GM12892 (cell line): ENCODE measurements at regions not wholly inside any gene's neighbourhood (a gene's known extent, or its start where the extent isn't known, plus 50 kb on each side); places are given as distances from the start of the nearest gene placed in this dataset.
"Not testable (repeated sequence)": the region's sequence is repeated elsewhere in the genome, so short reads cannot be mapped to it uniquely, and the experiment has no call there.

Experiments used
- DNase-seq: peaks from one replicate; pipeline ENCODE4 v3.0.0; 2011; ENCODE audit not compliant: insufficient read length
- FAIRE-seq: peaks from 2 replicates; lab custom pipeline; 2011; peaks lifted over from hg19 to GRCh38; lab: Jason Lieb, UNC
- POLR2A ChIP-seq: IDR thresholded peaks from 2 replicates; pipeline ENCODE4 v1.6.1; 2011; ENCODE audit warnings: low read depth, low read length, control low read depth
- POLR2AphosphoS5 ChIP-seq: IDR thresholded peaks from 2 replicates; pipeline ENCODE4 v1.6.1; 2011; ENCODE audit warnings: low read depth, low read length, control low read depth
- TAF1 ChIP-seq: IDR thresholded peaks from 2 replicates; pipeline ENCODE4 v1.6.1; 2011; ENCODE audit warnings: low read depth, mild to moderate bottlenecking, control low read depth, low read length, borderline replicate concordance

GRCh38 chr22:27105142-27106025 lies 448.0 kb downstream of the MIAT start:
- FAIRE-seq (no peak), DNase-seq (no peak)
- TF ChIP-seq TAF1 (no peak), POLR2A (no peak)

GRCh38 chr22:27106985-27107384 lies 449.6 kb downstream of the MIAT start:
- FAIRE-seq (no peak), DNase-seq (no peak)
- no peak for TF ChIP-seq POLR2A

- FAIRE-seq (no peak), DNase-seq (no peak)
- no peak for TF ChIP-seq POLR2AphosphoS5
- TF ChIP-seq POLR2A: no peak
- no peak for TF ChIP-seq TAF1
These were observed 450.0 kb downstream of the MIAT start for GRCh38 chr22:27107386-27107785.

- FAIRE-seq (no peak), DNase-seq (no peak)
- TF ChIP-seq POLR2AphosphoS5: no peak
- no peak for TF ChIP-seq POLR2A
- TF ChIP-seq TAF1: no peak
These were observed 450.4 kb downstream of the MIAT start for GRCh38 chr22:27107824-27108223.

- no peak for DNase-seq
- FAIRE-seq: no peak
- TF ChIP-seq POLR2AphosphoS5: no peak
- no peak for TF ChIP-seq POLR2A
- no peak for TF ChIP-seq TAF1
These were observed 451.2 kb downstream of the MIAT start for GRCh38 chr22:27108425-27109114.

- FAIRE-seq, DNase-seq: not testable (repeated sequence)
These were observed 452.0 kb downstream of the MIAT start for GRCh38 chr22:27109406-27109805.

GRCh38 chr22:27110665-27111451 lies 453.5 kb downstream of the MIAT start:
- no peak for FAIRE-seq
- TF ChIP-seq POLR2A (no peak), TAF1 (no peak), POLR2AphosphoS5 (no peak)
- no peak for DNase-seq

- TF ChIP-seq POLR2A (no peak), TAF1 (no peak), POLR2AphosphoS5 (no peak)
- FAIRE-seq: no peak
- no peak for DNase-seq
These were observed 454.6 kb downstream of the MIAT start for GRCh38 chr22:27111796-27112672.

GRCh38 chr22:27113211-27113635 lies 455.8 kb downstream of the MIAT start:
- no peak for FAIRE-seq
- no peak for TF ChIP-seq TAF1
- no peak for TF ChIP-seq POLR2AphosphoS5
- no peak for TF ChIP-seq POLR2A
- no peak for DNase-seq

- TF ChIP-seq POLR2A: no peak
- TF ChIP-seq POLR2AphosphoS5: no peak
- no peak for TF ChIP-seq TAF1
- FAIRE-seq (no peak), DNase-seq (no peak)
These were observed 456.3 kb downstream of the MIAT start for GRCh38 chr22:27113641-27114040.

- TF ChIP-seq POLR2A: no peak
- TF ChIP-seq TAF1: no peak
- no peak for TF ChIP-seq POLR2AphosphoS5
- no peak for DNase-seq
- no peak for FAIRE-seq
These were observed 456.8 kb downstream of the MIAT start for GRCh38 chr22:27114186-27114585.
